ENCODE measurements at regions not wholly inside any gene's neighbourhood (a gene's known extent, or its start where the extent isn't known, plus 50 kb on each side); places are given as distances from the start of the nearest gene placed in this dataset.

GRCh38 chr4:138857416-138857815 is 158.2 kb upstream of the NOCT start:
- no peak for DNase-seq (ENCODE audit: low read depth)

- no peak for DNase-seq (ENCODE audit: low read depth)
Observed at GRCh38 chr4:138852681-138853080, 162.9 kb upstream of the NOCT start.

GRCh38 chr4:138851391-138852335 is 163.9 kb upstream of the NOCT start:
- no peak for DNase-seq (ENCODE audit: low read depth)

GRCh38 chr4:138845664-138846063 is 169.9 kb upstream of the NOCT start:
- DNase-seq (ENCODE audit: low read depth): no peak

- no peak for DNase-seq (ENCODE audit: low read depth)
Observed at GRCh38 chr4:138845054-138845453, 170.5 kb upstream of the NOCT start.

GRCh38 chr4:138843616-138844015 is 172.0 kb upstream of the NOCT start:
- no peak for DNase-seq (ENCODE audit: low read depth)

- DNase-seq (ENCODE audit: low read depth): no peak
Observed at GRCh38 chr4:138841343-138841742, 174.2 kb upstream of the NOCT start.

- DNase-seq (ENCODE audit: low read depth): no peak
Observed at GRCh38 chr4:138838251-138838650, 177.3 kb upstream of the NOCT start.

- no peak for DNase-seq (ENCODE audit: low read depth)
Observed at GRCh38 chr4:138835832-138836533, 179.6 kb upstream of the NOCT start.

- no peak for DNase-seq (ENCODE audit: low read depth)
Observed at GRCh38 chr4:138833974-138834373, 181.6 kb upstream of the NOCT start.

- DNase-seq (ENCODE audit: low read depth): no peak
Observed at GRCh38 chr4:138832563-138832962, 183.0 kb upstream of the NOCT start.

GRCh38 chr4:138831948-138832347 is 183.6 kb upstream of the NOCT start:
- no peak for DNase-seq (ENCODE audit: low read depth)

- DNase-seq (ENCODE audit: low read depth): no peak
Observed at GRCh38 chr4:138828926-138829325, 186.7 kb upstream of the NOCT start.

GRCh38 chr4:138826754-138827153 is 188.8 kb upstream of the NOCT start:
- DNase-seq (ENCODE audit: low read depth): no peak

GRCh38 chr4:138826322-138826721 is 189.3 kb upstream of the NOCT start:
- DNase-seq (ENCODE audit: low read depth): no peak

GRCh38 chr4:138821331-138821730 is 194.2 kb upstream of the NOCT start:
- DNase-seq (ENCODE audit: low read depth): no peak

- DNase-seq (ENCODE audit: low read depth): no peak
Observed at GRCh38 chr4:138816875-138817274, 198.7 kb upstream of the NOCT start.

GRCh38 chr4:138815811-138816210 is 199.8 kb upstream of the NOCT start:
- DNase-seq (ENCODE audit: low read depth): no peak

GRCh38 chr4:138805736-138806135 is 209.8 kb upstream of the NOCT start:
- no peak for DNase-seq (ENCODE audit: low read depth)

- DNase-seq (ENCODE audit: low read depth): no peak
Observed at GRCh38 chr4:138804711-138805110, 210.9 kb upstream of the NOCT start.

GRCh38 chr4:138803051-138803450 is 212.5 kb upstream of the NOCT start:
- no peak for DNase-seq (ENCODE audit: low read depth)

GRCh38 chr4:138802499-138802898 is 213.1 kb upstream of the NOCT start:
- no peak for DNase-seq (ENCODE audit: low read depth)

GRCh38 chr4:138800421-138800820 is 215.2 kb upstream of the NOCT start:
- DNase-seq (ENCODE audit: low read depth): no peak
